Adrenal gland (tissue), 5 donors: ENCODE measurements at regions not wholly inside any gene's neighbourhood (a gene's known extent, or its start where the extent isn't known, plus 50 kb on each side); places are given as distances from the start of the nearest gene placed in this dataset.

ENCODE experiments used
- POLR2A ChIP-seq, 2 donors: fragments of 450-650 bp; IDR thresholded peaks; one replicate each; pipeline ENCODE4 v1.6.1; 2017; ENCODE audit warnings: antibody characterized with exemption in 2 of 2, mild to moderate bottlenecking in 2 of 2, moderate library complexity in 1 of 2
- TF ChIP-seq, protein P1 (sequence below), 6 experiments: fragments of 450-650 bp in 4 of 6; fragments of 200-600 bp in 2 of 6; sonication (generic) in 1 of 6; IDR thresholded peaks; 1 replicate in 5 of 6; 2 replicates in 1 of 6; pipeline versions ENCODE4 v1.5.1 to v1.8.0; 2016 to 2021; ENCODE audit warnings: antibody characterized with exemption in 6 of 6, mild to moderate bottlenecking in 2 of 6, moderate library complexity in 1 of 6
- donor health status: DM: no; HTN: no; CAD: no.

DNA sequence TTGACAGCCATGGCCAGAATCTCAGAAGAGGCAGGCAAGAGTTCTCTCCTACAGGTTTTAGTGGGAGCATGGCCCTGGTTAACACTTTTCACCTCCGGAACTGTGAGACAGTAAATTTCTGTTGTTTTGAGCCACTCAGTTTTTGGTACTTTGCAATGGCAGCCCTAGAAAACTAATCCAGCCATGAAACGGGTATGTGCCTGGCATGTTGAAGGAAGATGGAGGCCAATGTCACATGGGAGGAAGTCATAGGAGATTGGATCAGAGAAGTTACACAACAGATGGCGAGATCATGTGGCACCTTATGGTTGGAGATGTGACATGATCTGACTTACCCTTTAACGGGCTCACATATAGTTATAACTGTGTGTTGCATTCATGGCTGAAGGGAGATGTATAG, 63.2 kb upstream of the EED start:
- TF ChIP-seq, protein P1, sequence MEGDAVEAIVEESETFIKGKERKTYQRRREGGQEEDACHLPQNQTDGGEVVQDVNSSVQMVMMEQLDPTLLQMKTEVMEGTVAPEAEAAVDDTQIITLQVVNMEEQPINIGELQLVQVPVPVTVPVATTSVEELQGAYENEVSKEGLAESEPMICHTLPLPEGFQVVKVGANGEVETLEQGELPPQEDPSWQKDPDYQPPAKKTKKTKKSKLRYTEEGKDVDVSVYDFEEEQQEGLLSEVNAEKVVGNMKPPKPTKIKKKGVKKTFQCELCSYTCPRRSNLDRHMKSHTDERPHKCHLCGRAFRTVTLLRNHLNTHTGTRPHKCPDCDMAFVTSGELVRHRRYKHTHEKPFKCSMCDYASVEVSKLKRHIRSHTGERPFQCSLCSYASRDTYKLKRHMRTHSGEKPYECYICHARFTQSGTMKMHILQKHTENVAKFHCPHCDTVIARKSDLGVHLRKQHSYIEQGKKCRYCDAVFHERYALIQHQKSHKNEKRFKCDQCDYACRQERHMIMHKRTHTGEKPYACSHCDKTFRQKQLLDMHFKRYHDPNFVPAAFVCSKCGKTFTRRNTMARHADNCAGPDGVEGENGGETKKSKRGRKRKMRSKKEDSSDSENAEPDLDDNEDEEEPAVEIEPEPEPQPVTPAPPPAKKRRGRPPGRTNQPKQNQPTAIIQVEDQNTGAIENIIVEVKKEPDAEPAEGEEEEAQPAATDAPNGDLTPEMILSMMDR (IDR thresholded peaks at IDR 0.05): no peak
- TF ChIP-seq POLR2A (IDR thresholded peaks at IDR 0.05): no peak
